Kidney epithelial cell (primary cell): ENCODE measurements at regions not wholly inside any gene's neighbourhood (a gene's known extent, or its start where the extent isn't known, plus 50 kb on each side); places are given as distances from the start of the nearest gene placed in this dataset.

Source experiments
- DNase-seq: peaks from one replicate; pipeline ENCODE4 v3.0.0-alpha.2; 2010; ENCODE audit warnings: low read depth
- H3K27me3 ChIP-seq: 2 replicates; pipeline ENCODE4 v1.6.0; 2011; ENCODE audit warnings: low read length; ENCODE audit not compliant: control insufficient read depth, insufficient read depth
- H3K36me3 ChIP-seq: 2 replicates; pipeline ENCODE4 v1.5.1; 2011; ENCODE audit warnings: low read length; ENCODE audit not compliant: control insufficient read depth, insufficient read depth
- H3K4me3 ChIP-seq: 2 replicates; pipeline ENCODE4 v1.5.1; 2011; ENCODE audit warnings: low read depth, mild to moderate bottlenecking, control low read depth, low read length
- CTCF ChIP-seq: IDR thresholded peaks from 2 replicates; pipeline ENCODE4 v1.5.1; 2011; ENCODE audit warnings: mild to moderate bottlenecking, moderate library complexity, low read length, control low read depth, inconsistent platforms; ENCODE audit not compliant: insufficient read depth, poor library complexity, severe bottlenecking

GRCh38 chr4:81599742-81600380, 128.2 kb upstream of the RASGEF1B start:
- H3K27me3 ChIP-seq = no peaks in the 10 kb centered on the region
- no peak for TF ChIP-seq CTCF
- no peak overlapping the region for H3K4me3 ChIP-seq
- DNase-seq = no peak
- no peaks in the 10 kb centered on the region for H3K36me3 ChIP-seq

- Histone ChIP-seq H3K4me3 (no peak overlapping the region), H3K36me3 (no peaks in the 10 kb centered on the region)
- TF ChIP-seq CTCF = no peak
Observed at GRCh38 chr4:81595798-81596610, 124.3 kb upstream of the RASGEF1B start.

GRCh38 chr4:81595287-81595686, 123.6 kb upstream of the RASGEF1B start:
- DNase-seq = no peak
- Histone ChIP-seq H3K36me3 (no peaks in the 10 kb centered on the region), H3K27me3 (no peaks in the 10 kb centered on the region), H3K4me3 (no peak overlapping the region)
- no peak for TF ChIP-seq CTCF

More at GRCh38 chr4:81595798-81596610, 124.3 kb upstream of the RASGEF1B start:
- no peaks in the 10 kb centered on the region for H3K27me3 ChIP-seq
- no peak for DNase-seq

- no peak for TF ChIP-seq CTCF
- no peaks in the 10 kb centered on the region for H3K36me3 ChIP-seq
- DNase-seq = no peak
- no peaks in the 10 kb centered on the region for H3K27me3 ChIP-seq
- H3K4me3 ChIP-seq = no peak overlapping the region
Observed at GRCh38 chr4:81594490-81595159, 122.9 kb upstream of the RASGEF1B start.

GRCh38 chr4:81592701-81593100, 121.0 kb upstream of the RASGEF1B start:
- TF ChIP-seq CTCF = no peak
- no peaks in the 10 kb centered on the region for H3K27me3 ChIP-seq
- no peak overlapping the region for H3K4me3 ChIP-seq
- DNase-seq = no peak
- H3K36me3 ChIP-seq = no peaks in the 10 kb centered on the region
